ENCODE measurements at regions not wholly inside any gene's neighbourhood (a gene's known extent, or its start where the extent isn't known, plus 50 kb on each side); places are given as distances from the start of the nearest gene placed in this dataset.

GRCh38 chr4:55269995-55270394 is 76.0 kb upstream of the SRD5A3 start:
- ATAC-seq = no peak

GRCh38 chr4:55270481-55270880 is 75.6 kb upstream of the SRD5A3 start:
- Histone ChIP-seq H3K4me1 (no peaks in the 10 kb centered on the region), H3K27ac (no peak overlapping the region), H3K27me3 (no peaks in the 10 kb centered on the region), H3K4me3 (no peak overlapping the region), H3K36me3 (replicated peaks in 1 of 2; ENCODE audit: insufficient read depth in 1 of 2, low read depth in 2 of 2) (no peaks in the 10 kb centered on the region), H3K9me3 (no peaks in the 10 kb centered on the region)
- intact Hi-C loops (cut with DNase I) = no loop called here
- no peak for TF ChIP-seq CTCF (IDR thresholded peaks at IDR 0.05)
- no peak for TF ChIP-seq POLR2A (IDR thresholded peaks at IDR 0.05)
- no peak for DNase-seq
- 48 to 49% methylated on average over 2 of the region's 2 CpGs for WGBS, 2 donors
- no peak for ATAC-seq

More at GRCh38 chr4:55269995-55270394, 76.0 kb upstream of the SRD5A3 start:
- Histone ChIP-seq H3K4me1 (no peaks in the 10 kb centered on the region), H3K4me3 (no peak overlapping the region), H3K27me3 (no peaks in the 10 kb centered on the region), H3K9me3 (no peaks in the 10 kb centered on the region), H3K36me3 (replicated peaks in 1 of 2; ENCODE audit: insufficient read depth in 1 of 2, low read depth in 2 of 2) (no peaks in the 10 kb centered on the region), H3K27ac (no peak overlapping the region)
- WGBS, 2 donors = 26 to 31% methylated on average over 4 of the region's 4 CpGs
- DNase-seq = no peak
- intact Hi-C loops (cut with DNase I) = no loop called here
- TF ChIP-seq POLR2A (IDR thresholded peaks at IDR 0.05) (no peak), CTCF (IDR thresholded peaks at IDR 0.05) (no peak)

- no peak overlapping the region for H3K4me3 ChIP-seq
- H3K4me1 ChIP-seq = no peaks in the 10 kb centered on the region
- intact Hi-C loops (cut with DNase I) = no loop called here
- H3K9me3 ChIP-seq = no peaks in the 10 kb centered on the region
- DNase-seq (no peak), ATAC-seq (no peak)
- no peak for TF ChIP-seq CTCF (IDR thresholded peaks at IDR 0.05)
- TF ChIP-seq POLR2A (IDR thresholded peaks at IDR 0.05) = no peak
- no peaks in the 10 kb centered on the region for H3K27me3 ChIP-seq
- 44 to 49% methylated on average over 2 of the region's 2 CpGs for WGBS, 2 donors
- no peak overlapping the region for H3K27ac ChIP-seq
- no peaks in the 10 kb centered on the region for H3K36me3 ChIP-seq (replicated peaks in 1 of 2; ENCODE audit: insufficient read depth in 1 of 2, low read depth in 2 of 2)
Measured at GRCh38 chr4:55272102-55272501, 73.9 kb upstream of the SRD5A3 start.

- no peak for ATAC-seq
- TF ChIP-seq CTCF (IDR thresholded peaks at IDR 0.05) = no peak
- no peak for TF ChIP-seq POLR2A (IDR thresholded peaks at IDR 0.05)
- 65 to 76% methylated on average over 8 of the region's 8 CpGs for WGBS, 2 donors
Measured at GRCh38 chr4:55272589-55272988, 73.5 kb upstream of the SRD5A3 start.

GRCh38 chr4:55277011-55277410 is 69.0 kb upstream of the SRD5A3 start:
- Histone ChIP-seq H3K4me3 (no peak overlapping the region), H3K27me3 (no peaks in the 10 kb centered on the region), H3K36me3 (replicated peaks in 1 of 2; ENCODE audit: insufficient read depth in 1 of 2, low read depth in 2 of 2) (no peaks in the 10 kb centered on the region), H3K27ac (no peak overlapping the region), H3K9me3 (no peaks in the 10 kb centered on the region), H3K4me1 (no peaks in the 10 kb centered on the region)
- ATAC-seq = no peak
- no peak for TF ChIP-seq POLR2A (IDR thresholded peaks at IDR 0.05)
- no peak for TF ChIP-seq CTCF (IDR thresholded peaks at IDR 0.05)
- DNase-seq = no peak
- intact Hi-C loops (cut with DNase I) = no loop called here
- WGBS, 2 donors = 79 to 93% methylated on average over 2 of the region's 2 CpGs

More at GRCh38 chr4:55272589-55272988, 73.5 kb upstream of the SRD5A3 start:
- no peaks in the 10 kb centered on the region for H3K36me3 ChIP-seq (replicated peaks in 1 of 2; ENCODE audit: insufficient read depth in 1 of 2, low read depth in 2 of 2)
- H3K9me3 ChIP-seq = no peaks in the 10 kb centered on the region
- no peak for DNase-seq
- H3K27ac ChIP-seq = no peak overlapping the region
- H3K4me3 ChIP-seq = no peak overlapping the region
- H3K4me1 ChIP-seq = no peaks in the 10 kb centered on the region
- intact Hi-C loops (cut with DNase I) = no loop called here
- no peaks in the 10 kb centered on the region for H3K27me3 ChIP-seq

Data from body of pancreas (tissue), 4 donors.